ENCODE measurements at regions not wholly inside any gene's neighbourhood (a gene's known extent, or its start where the extent isn't known, plus 50 kb on each side); places are given as distances from the start of the nearest gene placed in this dataset.

DNA sequence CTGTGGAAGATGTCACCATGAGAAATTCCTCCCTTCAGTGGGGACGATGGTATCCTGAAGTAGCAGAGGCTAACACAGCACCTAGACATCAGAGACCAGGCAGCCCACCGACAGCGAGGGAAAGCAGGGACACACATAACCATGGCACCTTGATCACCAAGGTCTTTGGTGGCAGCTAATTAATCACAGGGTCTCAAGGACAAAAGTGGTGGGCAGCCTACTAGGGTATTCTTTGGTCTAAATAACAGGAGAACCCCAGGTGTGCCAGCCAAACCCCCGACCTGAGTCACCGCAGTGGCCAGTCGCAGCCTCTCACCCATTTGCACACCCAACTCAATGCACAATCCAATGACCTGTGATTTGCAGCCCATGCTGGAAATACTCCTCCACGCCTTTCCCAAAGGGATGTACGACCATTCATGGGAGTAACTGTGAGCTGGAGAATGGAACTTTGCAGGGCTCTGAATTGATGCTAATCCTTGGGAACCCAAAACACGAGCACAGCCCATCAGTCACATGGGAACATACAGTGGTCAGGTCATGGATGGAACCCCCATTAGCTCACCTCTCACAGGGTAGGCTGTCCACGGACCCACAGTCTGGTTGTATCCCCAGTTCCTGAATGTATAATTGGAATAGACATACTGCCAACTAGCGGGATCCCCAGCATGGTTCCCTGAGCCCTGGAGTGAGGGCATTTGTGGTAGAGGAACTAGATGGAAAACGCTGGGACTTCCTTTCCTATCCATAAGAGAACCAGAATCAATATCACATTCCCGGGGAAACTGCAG, 58.7 kb upstream of the C14orf180 start:
- no peak for DNase-seq

DNA sequence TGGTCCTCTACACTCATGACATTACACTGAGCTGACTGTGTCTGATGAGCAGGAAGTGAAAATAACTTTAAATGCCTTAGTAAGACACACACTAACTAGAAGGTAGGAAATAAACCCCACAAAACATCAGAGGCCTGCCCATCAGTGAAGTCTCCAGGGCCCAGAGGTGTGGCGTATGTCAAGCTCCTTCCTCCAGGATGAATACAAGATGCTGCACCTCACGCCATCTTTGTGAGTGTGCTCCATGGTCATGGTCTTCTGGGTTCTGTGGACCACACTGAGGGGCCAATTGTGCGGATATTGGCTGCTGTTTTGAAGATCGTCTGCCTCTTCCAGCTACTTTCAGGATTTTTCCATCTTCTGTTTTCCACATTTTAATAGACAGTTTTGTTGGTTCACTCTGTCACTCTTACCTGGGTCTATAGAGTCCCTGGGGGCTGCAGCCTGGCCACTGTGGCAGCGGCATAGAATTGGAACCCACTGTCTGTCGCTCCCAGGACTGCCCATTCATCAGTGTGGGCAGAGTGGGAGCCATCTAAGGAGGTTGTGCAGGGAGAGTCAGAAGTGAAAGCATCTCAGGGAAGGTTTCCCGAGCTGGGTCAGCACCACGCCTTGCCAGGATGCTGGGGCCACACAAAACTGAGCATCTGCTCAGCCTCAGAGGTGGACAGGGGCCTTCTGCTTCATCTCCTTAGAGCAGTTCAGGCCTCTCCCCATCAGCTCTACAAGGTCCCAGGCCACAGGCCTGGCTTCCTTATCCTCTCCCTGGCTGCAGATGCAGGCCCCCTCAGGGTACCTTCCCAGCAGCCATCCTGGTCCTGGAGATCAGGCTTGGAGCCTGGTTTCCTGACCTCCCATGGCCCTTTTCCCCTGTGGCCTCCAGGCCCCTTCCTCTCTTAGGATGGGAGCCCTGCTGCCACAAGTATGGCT, 57.5 kb upstream of the C14orf180 start:
- DNase-seq, result no peak

DNA sequence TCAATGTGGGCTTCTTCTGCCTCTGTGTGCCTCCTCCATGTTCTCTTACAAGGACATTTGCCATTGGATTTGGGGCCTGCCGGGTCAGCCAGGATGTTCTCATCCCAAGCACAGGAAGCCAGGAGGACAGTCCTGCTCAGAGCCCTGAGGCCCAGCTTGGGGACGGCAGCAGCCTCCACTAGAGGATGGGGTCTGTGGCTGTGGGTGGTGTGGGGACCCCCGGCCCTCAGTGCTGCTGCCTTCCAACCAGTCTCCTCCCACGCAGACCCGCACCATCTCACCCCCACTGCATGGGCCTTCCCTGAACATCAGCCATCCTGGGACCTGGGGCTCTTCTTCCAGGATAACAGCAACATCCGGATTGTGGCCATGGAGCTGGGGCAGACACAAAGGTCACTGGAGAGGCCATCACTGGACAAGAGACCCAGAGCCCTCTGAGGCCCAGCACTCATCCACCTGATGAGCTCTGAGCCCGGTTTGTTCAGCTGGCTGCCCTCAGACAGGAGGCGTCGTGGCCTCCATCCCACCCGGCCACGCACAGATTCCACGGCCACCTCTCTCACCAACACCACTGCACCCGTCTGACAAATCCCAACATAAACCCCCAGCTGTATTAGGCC, 56.5 kb upstream of the C14orf180 start:
- DNase-seq, result no peak

DNA sequence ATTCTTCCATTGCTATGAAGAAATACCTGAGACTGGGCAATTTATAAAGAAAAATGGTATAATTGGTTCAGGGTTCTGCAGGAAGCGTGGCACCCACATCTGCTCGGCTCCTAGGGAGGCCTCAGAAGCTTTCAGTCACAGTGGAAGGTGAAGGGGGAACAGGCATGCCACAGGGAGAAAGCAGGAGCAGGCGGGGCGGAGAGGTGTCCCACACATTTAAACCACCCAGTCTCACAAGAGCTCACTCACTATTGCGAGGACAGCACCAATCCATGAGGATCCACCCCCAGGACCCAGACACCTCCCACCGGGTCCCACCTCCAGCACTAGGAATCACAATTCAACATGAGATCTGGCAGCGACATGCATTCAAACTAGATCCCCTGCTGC, 56.0 kb upstream of the C14orf180 start:
- DNase-seq, result no peak

DNA sequence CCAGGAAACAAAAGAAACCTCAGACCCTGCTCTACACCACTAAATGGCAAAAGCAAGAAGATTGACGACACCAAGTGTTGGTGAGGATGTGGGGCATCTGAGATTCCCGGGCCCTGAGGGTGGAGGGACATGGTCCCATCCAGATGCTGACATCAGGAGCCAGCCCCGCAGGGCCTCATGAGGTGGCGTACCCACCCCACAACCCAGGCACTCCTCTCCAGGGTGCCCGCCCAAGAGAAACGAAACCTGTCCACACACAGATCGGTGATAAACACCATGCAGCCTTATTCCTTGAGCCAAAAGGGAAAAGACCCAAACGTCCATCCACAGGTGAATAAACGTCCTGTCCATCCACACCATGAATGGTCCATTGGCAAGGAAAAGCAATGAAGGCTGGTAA, 54.8 kb upstream of the C14orf180 start:
- no peak for DNase-seq

DNA sequence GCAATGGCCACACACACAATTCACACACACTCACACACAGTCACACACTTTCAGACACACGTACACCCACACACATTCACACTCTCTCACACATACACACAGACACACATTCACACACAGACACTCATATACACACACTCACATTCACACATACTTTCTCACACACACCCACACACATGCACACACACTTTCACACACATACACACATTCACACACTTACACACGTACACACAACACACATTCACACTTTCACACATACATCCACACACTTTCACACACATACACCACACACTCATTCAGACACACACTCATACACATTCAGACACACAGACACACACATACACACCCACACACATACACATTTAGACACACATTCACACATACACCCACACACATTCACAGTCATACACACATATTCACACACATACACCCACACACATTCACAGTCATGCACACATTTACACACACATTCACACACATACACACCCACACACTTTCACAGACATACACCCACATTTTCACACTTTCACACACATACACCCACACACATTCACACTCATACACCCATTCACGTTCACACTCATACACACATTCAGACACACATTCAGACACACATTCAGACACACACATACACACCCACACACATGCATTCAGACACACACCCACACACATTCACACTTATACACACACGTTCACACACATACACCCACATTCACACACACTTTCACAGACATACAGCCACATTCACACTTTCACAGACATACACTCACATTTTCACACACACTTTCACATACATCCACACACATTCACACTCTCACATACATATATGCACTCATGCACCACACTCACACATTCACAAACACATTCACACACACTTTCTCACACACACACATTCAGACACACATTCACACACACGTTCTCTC, 52.6 kb upstream of the C14orf180 start:
- DNase-seq, result no peak

DNA sequence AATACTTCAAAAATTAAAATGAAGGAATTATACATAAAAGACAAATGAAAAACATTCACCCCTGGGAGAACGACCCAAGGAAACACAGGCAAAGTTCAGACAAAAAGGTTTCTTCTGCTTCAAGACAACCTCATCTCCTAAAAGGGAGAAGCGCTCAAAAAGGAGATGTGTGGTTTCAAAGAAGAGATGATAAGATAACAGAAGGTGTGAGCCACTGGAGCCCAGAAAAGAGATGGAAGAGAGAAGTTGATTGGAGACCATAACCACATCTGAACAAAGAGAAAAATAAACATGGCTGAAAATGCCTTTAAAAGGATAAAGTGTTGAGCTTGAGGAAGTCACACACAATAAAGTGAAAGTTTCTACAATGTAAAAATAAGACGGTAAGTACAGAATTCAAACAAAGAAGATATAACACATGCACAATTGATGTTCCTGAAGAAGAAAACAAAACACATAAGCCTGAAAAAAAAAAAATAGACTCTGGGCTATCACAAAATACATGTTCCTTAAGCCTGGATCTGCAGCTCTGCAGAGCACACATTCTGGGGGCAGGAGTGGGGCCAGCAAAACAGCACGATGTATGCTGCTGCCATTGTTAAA, 51.6 kb upstream of the C14orf180 start:
- DNase-seq, result no peak

DNA sequence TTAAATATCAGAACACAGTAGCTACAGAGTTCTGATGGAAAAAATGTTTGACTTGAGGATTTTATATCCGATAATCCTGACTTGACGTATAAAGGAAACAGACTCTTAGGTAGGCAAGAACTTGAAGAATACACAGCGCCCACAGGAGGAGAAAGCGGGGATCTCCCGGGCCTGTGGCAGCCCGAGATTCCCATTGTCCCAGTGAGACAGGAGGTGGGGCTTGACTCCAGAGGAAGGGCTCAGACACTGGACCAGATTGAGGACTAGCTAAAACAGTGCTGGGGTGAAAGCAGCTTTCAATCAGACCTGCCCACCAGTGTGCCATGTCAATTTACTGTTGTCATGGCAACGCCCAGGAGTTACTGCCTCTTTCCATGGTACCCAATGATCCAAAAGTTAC, 51.1 kb upstream of the C14orf180 start:
- no peak for DNase-seq
